ENCODE measurements at regions not wholly inside any gene's neighbourhood (a gene's known extent, or its start where the extent isn't known, plus 50 kb on each side); places are given as distances from the start of the nearest gene placed in this dataset.
"Not testable (repeated sequence)": the region's sequence is repeated elsewhere in the genome, so short reads cannot be mapped to it uniquely, and the experiment has no call there.

DNA sequence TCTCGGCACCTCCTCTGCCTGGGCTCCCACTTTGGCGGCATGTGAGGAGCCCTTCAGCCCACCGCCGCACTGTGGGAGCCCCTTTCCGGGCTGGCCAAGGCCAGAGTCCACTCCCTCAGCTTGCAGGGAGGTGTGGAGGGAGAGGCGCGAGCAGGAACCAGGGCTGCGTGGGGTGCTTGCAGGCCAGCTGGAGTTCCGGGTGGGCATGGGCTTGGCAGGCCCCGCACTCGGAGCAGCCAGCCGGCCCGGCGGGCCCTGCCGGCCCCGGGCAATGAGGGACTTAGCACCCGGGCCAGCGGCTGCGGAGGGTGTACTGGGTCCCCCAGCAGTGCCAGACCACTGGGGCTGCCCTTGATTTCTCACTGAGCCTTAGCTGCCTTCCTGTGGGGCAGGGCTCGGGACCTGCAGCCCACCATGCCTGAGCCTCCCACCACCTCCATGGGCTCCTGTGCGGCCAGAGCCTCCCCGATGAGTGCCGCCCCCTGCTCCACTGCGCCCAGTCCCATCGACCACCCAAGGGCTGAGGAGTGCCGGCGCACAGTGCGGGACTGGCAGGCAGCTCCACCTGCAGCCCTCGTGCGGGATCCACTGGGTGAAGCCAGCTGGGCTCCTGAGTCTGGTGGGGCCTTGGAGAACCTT, 361.9 kb upstream of the API5 start:
- TF ChIP-seq CTCF (conservative IDR thresholded peaks at IDR 0.05 in 1 of 2, IDR thresholded peaks at IDR 0.05 in 1 of 2; ENCODE audit: extremely low read depth in 1 of 2, insufficient read depth in 1 of 2, low read depth in 1 of 2, low read length in 2 of 2); EZH2 (IDR thresholded peaks at IDR 0.05; ENCODE audit: borderline replicate concordance, low read length): not testable (repeated sequence)
